ENCODE measurements at regions not wholly inside any gene's neighbourhood (a gene's known extent, or its start where the extent isn't known, plus 50 kb on each side); places are given as distances from the start of the nearest gene placed in this dataset.
"Not testable (repeated sequence)": the region's sequence is repeated elsewhere in the genome, so short reads cannot be mapped to it uniquely, and the experiment has no call there.

GRCh38 chr3:20462226-20462625 lies 276.2 kb upstream of the SGO1 start:
- DNase-seq (ENCODE audit: low spot score) = no peak
- POLR2A ChIA-PET (ENCODE audit: low non-redundant PET) = no interaction called here
- TF ChIP-seq CTCF (conservative IDR thresholded peaks at IDR 0.05; ENCODE audit: low read depth) = no peak
- H3K27ac ChIP-seq = no peak overlapping the region
- CTCF ChIA-PET = no interaction called here

- ChIA-PET CTCF (no interaction called here), POLR2A (ENCODE audit: low non-redundant PET) (no interaction called here)
These were observed 273.1 kb upstream of the SGO1 start for GRCh38 chr3:20458994-20459716.

GRCh38 chr3:20456511-20456910 lies 270.5 kb upstream of the SGO1 start:
- ChIA-PET POLR2A (ENCODE audit: low non-redundant PET) (no interaction called here), CTCF (no interaction called here)
- no peak overlapping the region for H3K27ac ChIP-seq
- no peak for DNase-seq (ENCODE audit: low spot score)
- no peak for TF ChIP-seq CTCF (conservative IDR thresholded peaks at IDR 0.05; ENCODE audit: low read depth)

More at GRCh38 chr3:20458994-20459716, 273.1 kb upstream of the SGO1 start:
- no peak overlapping the region for H3K27ac ChIP-seq
- DNase-seq (ENCODE audit: low spot score) = no peak
- TF ChIP-seq CTCF (conservative IDR thresholded peaks at IDR 0.05; ENCODE audit: low read depth) = no peak

- no peak for DNase-seq (ENCODE audit: low spot score)
- no peak for TF ChIP-seq CTCF (conservative IDR thresholded peaks at IDR 0.05; ENCODE audit: low read depth)
- H3K27ac ChIP-seq = no peak overlapping the region
- CTCF ChIA-PET = no interaction called here
- POLR2A ChIA-PET (ENCODE audit: low non-redundant PET) = no interaction called here
These were observed 265.2 kb upstream of the SGO1 start for GRCh38 chr3:20451170-20451569.

GRCh38 chr3:20450611-20451010 lies 264.6 kb upstream of the SGO1 start:
- DNase-seq (ENCODE audit: low spot score) = no peak
- ChIA-PET POLR2A (ENCODE audit: low non-redundant PET) (no interaction called here), CTCF (no interaction called here)
- no peak overlapping the region for H3K27ac ChIP-seq
- no peak for TF ChIP-seq CTCF (conservative IDR thresholded peaks at IDR 0.05; ENCODE audit: low read depth)

- no peak for DNase-seq (ENCODE audit: low spot score)
- no peak overlapping the region for H3K27ac ChIP-seq
- CTCF ChIA-PET = no interaction called here
- POLR2A ChIA-PET (ENCODE audit: low non-redundant PET) = no interaction called here
- TF ChIP-seq CTCF (conservative IDR thresholded peaks at IDR 0.05; ENCODE audit: low read depth) = no peak
These were observed 256.8 kb upstream of the SGO1 start for GRCh38 chr3:20442846-20443245.

GRCh38 chr3:20427268-20427667 lies 241.3 kb upstream of the SGO1 start:
- DNase-seq (ENCODE audit: low spot score); POLR2A ChIA-PET (ENCODE audit: low non-redundant PET); CTCF ChIA-PET; H3K27ac ChIP-seq: not testable (repeated sequence)
